Activated CD8-positive, alpha-beta memory T cell treated with anti-CD3 and anti-CD28 coated beads for 4 hours (primary cell): ENCODE measurements at regions not wholly inside any gene's neighbourhood (a gene's known extent, or its start where the extent isn't known, plus 50 kb on each side); places are given as distances from the start of the nearest gene placed in this dataset.

Experiments used
- DNase-seq, 2 donors: peaks; one replicate each; pipeline ENCODE4 v3.0.0-alpha.2; 2020; ENCODE audit warnings: low read depth in 2 of 2

GRCh38 chr1:47701741-47702515, 264.1 kb downstream of the FOXD2 start:
- DNase-seq, result no peak

GRCh38 chr1:47703156-47703825, 265.4 kb downstream of the FOXD2 start:
- DNase-seq, result no peak

- DNase-seq, result no peak
Measured at GRCh38 chr1:47703981-47704596, 266.2 kb downstream of the FOXD2 start.

- DNase-seq, result no peak
Measured at GRCh38 chr1:47705517-47706130, 267.8 kb downstream of the FOXD2 start.

- no peak for DNase-seq
Measured at GRCh38 chr1:47707503-47707902, 269.7 kb downstream of the FOXD2 start.

- no peak for DNase-seq
Measured at GRCh38 chr1:47708019-47708535, 270.2 kb downstream of the FOXD2 start.

- no peak for DNase-seq
Measured at GRCh38 chr1:47708658-47709018, 270.8 kb downstream of the FOXD2 start.

GRCh38 chr1:47709019-47709871, 271.4 kb downstream of the FOXD2 start:
- DNase-seq, result no peak

GRCh38 chr1:47709872-47710231, 272.0 kb downstream of the FOXD2 start:
- DNase-seq, result no peak

- peak; percentile 13 to 22 for DNase-seq
Measured at GRCh38 chr1:47710329-47711071, 272.7 kb downstream of the FOXD2 start.
